CD4-positive, alpha-beta T cell (primary cell): ENCODE measurements at regions not wholly inside any gene's neighbourhood (a gene's known extent, or its start where the extent isn't known, plus 50 kb on each side); places are given as distances from the start of the nearest gene placed in this dataset.

ENCODE experiments used
- ATAC-seq: fragments of 200-7000 bp; cut with Tn5 transposase; one replicate; pipeline ENCODE4 v1.10.0; 2022; ENCODE audit warnings: mild to moderate bottlenecking; ENCODE audit not compliant: poor library complexity
- CTCF ChIA-PET: fragments of 350-600 bp; sonication (Branson Sonifier 250); formaldehyde crosslinking; loops from one replicate; lab custom pipeline; 2021; ENCODE audit warnings: antibody characterized with exemption, inconsistent platforms; lab: Charles Lee
- POLR2A ChIA-PET: fragments of 350-600 bp; sonication (Branson Sonifier 250); formaldehyde crosslinking; loops from one replicate; lab custom pipeline; 2021; ENCODE audit warnings: antibody characterized with exemption, inconsistent platforms; lab: Charles Lee
- DNase-seq, 14 experiments: peaks; one replicate each; pipeline ENCODE4 v3.0.0-alpha.2; 2013 to 2020; ENCODE audit warnings: mixed read lengths in 2 of 14
- H3K27ac ChIP-seq, 2 donors: one replicate each; pipeline versions ENCODE4 v1.5.1 to v1.7.0; 2013; ENCODE audit warnings: low read length in 2 of 2, low read depth in 1 of 2, mild to moderate bottlenecking in 1 of 2
- H3K27me3 ChIP-seq, 2 experiments: 1 replicate in 1 of 2; 2 replicates in 1 of 2; pipeline versions ENCODE4 v1.6.1 to v1.7.0; 2013; ENCODE audit warnings: low read length in 2 of 2, control low read depth in 1 of 2, mild to moderate bottlenecking in 1 of 2, moderate library complexity in 1 of 2; ENCODE audit not compliant: insufficient read depth in 2 of 2, control insufficient read depth in 1 of 2
- H3K36me3 ChIP-seq: one replicate; pipeline ENCODE4 v1.6.1; 2013; ENCODE audit warnings: low read length, control low read depth; ENCODE audit not compliant: insufficient read depth
- H3K4me1 ChIP-seq: one replicate; pipeline ENCODE4 v1.6.1; 2013; ENCODE audit warnings: low read length, control low read depth; ENCODE audit not compliant: insufficient read depth
- H3K4me3 ChIP-seq: one replicate; pipeline ENCODE4 v1.5.1; 2013; ENCODE audit warnings: mild to moderate bottlenecking, low read length, moderate library complexity
- H3K9me3 ChIP-seq, 2 experiments: 1 replicate in 1 of 2; 2 replicates in 1 of 2; pipeline versions ENCODE4 v1.6.1 to v1.7.0; 2013; ENCODE audit warnings: low read length in 2 of 2, mild to moderate bottlenecking in 2 of 2, control low read depth in 1 of 2, moderate library complexity in 1 of 2; ENCODE audit not compliant: control insufficient read depth in 1 of 2, insufficient read depth in 1 of 2
- H3K27ac Mint-ChIP-seq: one replicate; pipeline ENCODE4 v1.8.0; 2020; ENCODE audit warnings: mixed read lengths
- H3K27me3 Mint-ChIP-seq: one replicate; pipeline ENCODE4 v1.8.0; 2021; ENCODE audit warnings: mixed read lengths
- H3K36me3 Mint-ChIP-seq: one replicate; pipeline ENCODE4 v1.8.0; 2021; ENCODE audit warnings: low read depth, mixed read lengths
- H3K4me1 Mint-ChIP-seq: one replicate; pipeline ENCODE4 v1.8.0; 2021; ENCODE audit warnings: low read depth, mixed read lengths
- H3K4me3 Mint-ChIP-seq: one replicate; pipeline ENCODE4 v1.8.0; 2020; ENCODE audit warnings: mild to moderate bottlenecking, mixed read lengths
- H3K9me3 Mint-ChIP-seq: one replicate; pipeline ENCODE4 v1.8.0; 2020; ENCODE audit warnings: mixed read lengths
- CTCF ChIP-seq: fragments of 200-600 bp; IDR thresholded peaks from one replicate; pipeline ENCODE4 v1.8.0; 2022; ENCODE audit warnings: antibody characterized with exemption, mild to moderate bottlenecking
- intact Hi-C, 2 experiments: fragments of 100-400 bp; cut with DNase I in 1 of 2; cut with micrococcal nuclease in 1 of 2; formaldehyde crosslinking; loops; one replicate each; pipeline versions ENCODE4 v1.15.1 to v1.9.0; 2023 to 2025; cut with DNase I, micrococcal nuclease

- H3K27ac ChIP-seq = no peak overlapping the region
- H3K36me3 ChIP-seq = no peaks in the 10 kb centered on the region
- ATAC-seq (no peak), DNase-seq (no peak)
- Mint-ChIP-seq H3K4me3 (no peak overlapping the region), H3K4me1 (no peaks in the 10 kb centered on the region), H3K36me3 (no peaks in the 10 kb centered on the region), H3K27ac (no peak overlapping the region), H3K27me3 (peaks cover 12% of the 10 kb centered on the region), H3K9me3 (no peaks in the 10 kb centered on the region)
- ChIA-PET CTCF (no interaction called here), POLR2A (no interaction called here)
- no peak for TF ChIP-seq CTCF
- no peaks in the 10 kb centered on the region for H3K27me3 ChIP-seq
- no peak overlapping the region for H3K4me3 ChIP-seq
- intact Hi-C loops = no loop called here
- peaks cover 0 to 4% of the 10 kb centered on the region in 2 experiments for H3K9me3 ChIP-seq
- no peaks in the 10 kb centered on the region for H3K4me1 ChIP-seq
These were observed 861.7 kb upstream of the NR2F2 start for GRCh38 chr15:95468820-95469219.

GRCh38 chr15:95469496-95470000 is 861.0 kb upstream of the NR2F2 start:
- H3K27ac ChIP-seq = no peak overlapping the region
- no peak for TF ChIP-seq CTCF
- H3K9me3 ChIP-seq = peaks cover 0 to 4% of the 10 kb centered on the region in 2 experiments
- no peak for ATAC-seq
- Mint-ChIP-seq H3K27ac (no peak overlapping the region), H3K4me1 (no peaks in the 10 kb centered on the region), H3K4me3 (no peak overlapping the region), H3K9me3 (no peaks in the 10 kb centered on the region), H3K36me3 (no peaks in the 10 kb centered on the region), H3K27me3 (peaks cover 16% of the 10 kb centered on the region)
- H3K27me3 ChIP-seq = no peaks in the 10 kb centered on the region
- CTCF ChIA-PET = no interaction called here
- H3K4me1 ChIP-seq = no peaks in the 10 kb centered on the region
- no peak for DNase-seq
- POLR2A ChIA-PET = no interaction called here
- H3K36me3 ChIP-seq = no peaks in the 10 kb centered on the region
- intact Hi-C loops = no loop called here
- H3K4me3 ChIP-seq = no peak overlapping the region

GRCh38 chr15:95470529-95470928 is 860.0 kb upstream of the NR2F2 start:
- no peak for DNase-seq

More at GRCh38 chr15:95470529-95470928, 860.0 kb upstream of the NR2F2 start:
- intact Hi-C loops = no loop called here
- CTCF ChIA-PET = no interaction called here
- Mint-ChIP-seq H3K4me3 (no peak overlapping the region), H3K4me1 (no peaks in the 10 kb centered on the region), H3K9me3 (no peaks in the 10 kb centered on the region), H3K27me3 (peaks cover 17% of the 10 kb centered on the region), H3K27ac (no peak overlapping the region), H3K36me3 (no peaks in the 10 kb centered on the region)
- Histone ChIP-seq H3K4me1 (no peaks in the 10 kb centered on the region), H3K27ac (no peak overlapping the region), H3K9me3 (peaks cover 0 to 4% of the 10 kb centered on the region in 2 experiments), H3K36me3 (no peaks in the 10 kb centered on the region), H3K4me3 (no peak overlapping the region), H3K27me3 (no peaks in the 10 kb centered on the region)
- ATAC-seq = no peak
- POLR2A ChIA-PET = no interaction called here
- TF ChIP-seq CTCF = no peak
